ENCODE measurements at regions not wholly inside any gene's neighbourhood (a gene's known extent, or its start where the extent isn't known, plus 50 kb on each side); places are given as distances from the start of the nearest gene placed in this dataset.

DNA sequence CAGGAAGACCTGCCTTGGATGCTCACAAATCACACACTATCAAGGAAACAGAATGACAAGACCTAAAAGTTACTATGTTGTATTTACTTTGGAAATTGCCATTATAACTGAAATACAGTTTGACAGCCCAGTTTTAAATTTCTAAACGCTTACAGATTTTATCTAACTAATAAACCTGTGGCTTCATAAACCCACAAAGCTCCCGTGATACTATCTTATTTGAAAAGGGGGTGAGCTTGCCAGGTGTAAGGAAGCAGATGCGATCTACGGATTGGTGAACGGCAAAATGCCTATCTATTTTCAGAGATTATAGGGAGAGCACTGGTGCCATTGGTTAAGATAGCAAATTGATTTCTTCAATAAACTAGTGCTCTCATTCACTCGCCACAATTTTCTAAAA lies 485.5 kb downstream of the BCAT1 start:
- DNase-seq = no peak

DNA sequence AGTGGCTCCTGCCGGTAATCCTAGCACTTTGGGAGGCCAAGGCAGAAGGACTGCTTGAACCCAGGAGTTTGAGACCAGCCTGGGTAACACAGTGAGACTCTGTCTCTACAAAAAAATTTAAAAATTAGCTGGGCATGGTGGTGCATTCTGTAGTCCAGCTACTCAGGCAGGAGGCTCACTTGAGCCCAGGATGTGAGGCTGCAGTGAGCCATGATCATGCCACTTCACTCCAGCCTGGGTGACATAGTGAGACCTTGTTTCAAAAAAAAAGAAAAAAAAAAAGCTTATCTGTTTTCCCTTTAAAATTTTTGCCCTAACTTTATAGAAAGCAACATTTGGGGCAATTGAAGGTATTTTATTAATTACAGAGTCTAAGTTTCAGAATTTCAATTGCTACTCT lies 486.0 kb downstream of the BCAT1 start:
- DNase-seq = no peak

DNA sequence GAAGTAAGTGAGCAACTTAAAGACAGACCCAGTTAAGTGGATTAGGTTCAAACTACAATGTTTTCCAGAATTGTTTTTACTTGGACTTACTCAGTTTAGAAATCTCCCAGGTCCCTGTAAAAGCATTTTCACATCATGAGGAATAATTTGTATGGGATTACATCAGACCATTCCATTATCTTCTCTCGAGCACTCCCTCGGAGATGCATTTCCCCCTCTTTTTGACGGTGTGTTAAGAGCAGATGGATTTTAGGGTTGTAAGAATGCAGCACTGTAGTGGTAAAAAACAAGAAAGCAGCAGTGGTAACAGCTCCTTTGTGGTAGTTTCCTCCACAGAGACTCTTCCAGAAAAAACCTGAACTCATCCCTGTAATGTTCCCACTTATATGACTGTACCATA lies 488.4 kb downstream of the BCAT1 start:
- no peak for DNase-seq

DNA sequence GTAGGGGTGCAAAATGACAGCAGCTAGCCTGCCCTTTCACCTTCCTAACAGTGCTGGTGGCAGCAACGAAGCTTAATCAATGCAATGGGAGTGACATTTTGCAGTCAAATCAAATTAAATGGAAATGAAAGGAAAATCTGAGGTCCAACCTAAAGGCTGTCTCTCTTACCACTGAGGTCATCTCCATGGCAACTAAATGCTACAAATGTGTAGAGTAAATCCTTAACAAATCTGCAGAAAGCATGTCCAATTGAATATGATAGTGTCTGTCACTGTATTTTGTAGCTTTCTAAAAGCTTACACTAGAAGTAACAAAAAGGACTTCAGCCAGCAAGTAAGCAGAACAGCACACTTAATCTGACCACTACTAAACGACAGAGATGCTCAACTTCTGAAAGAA lies 488.8 kb downstream of the BCAT1 start:
- no peak for DNase-seq

DNA sequence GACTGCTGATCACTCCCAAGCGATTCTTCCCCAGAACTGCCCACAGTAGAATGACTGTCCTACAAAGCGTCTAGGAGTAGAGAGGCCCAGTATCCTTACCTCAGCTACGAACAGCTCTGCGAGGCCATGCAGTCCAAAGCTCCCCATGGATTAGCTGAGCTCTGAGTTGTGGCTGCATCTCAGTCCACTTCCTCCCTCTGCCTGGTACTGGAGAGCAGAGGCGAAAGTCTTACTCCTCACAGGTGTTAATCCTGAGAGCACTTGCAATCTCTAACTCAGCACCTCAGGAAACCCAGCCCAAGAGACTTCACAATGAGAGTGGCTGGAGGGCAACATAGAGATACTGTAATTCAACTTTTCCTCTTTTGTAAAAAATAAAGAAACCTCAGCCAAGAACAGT lies 493.1 kb downstream of the BCAT1 start:
- no peak for DNase-seq

DNA sequence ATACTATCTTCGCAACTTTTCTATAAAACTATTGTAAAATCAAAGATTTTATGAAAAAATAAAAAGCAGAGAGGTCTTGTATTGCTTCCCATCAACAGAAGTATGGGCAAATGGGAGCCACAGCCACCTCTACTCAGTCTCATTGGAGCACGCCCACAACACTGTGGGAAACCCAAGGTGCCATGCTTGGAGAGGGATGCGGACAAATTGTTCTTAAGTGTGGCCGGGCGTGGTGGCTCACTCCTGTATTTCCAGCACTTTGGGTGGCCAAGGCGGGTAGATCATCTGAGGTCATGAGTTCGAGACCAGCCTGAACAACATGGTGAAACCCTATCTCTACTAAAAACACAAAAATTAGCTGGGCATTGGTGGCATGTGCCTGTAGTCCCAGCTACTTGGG lies 498.2 kb upstream of the SOX5 start:
- DNase-seq = no peak

DNA sequence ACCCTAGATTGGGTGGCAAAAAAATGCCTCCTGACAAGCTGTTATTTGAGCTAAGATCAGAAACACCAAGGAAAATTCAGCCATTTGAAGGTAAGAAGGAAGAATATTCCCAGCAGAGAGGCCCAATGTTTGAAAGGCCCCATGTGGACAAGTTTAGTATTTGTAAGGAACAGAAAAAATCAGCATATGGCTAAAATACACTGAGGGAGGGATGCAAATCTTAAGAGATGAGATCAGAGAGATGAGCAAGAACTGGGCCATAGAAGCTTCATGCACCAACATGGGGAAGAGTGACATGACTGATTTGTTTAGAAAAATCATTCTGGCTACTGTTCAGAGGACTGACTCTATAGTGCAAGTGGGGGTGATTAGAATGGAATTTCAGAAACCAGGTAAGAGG lies 496.8 kb upstream of the SOX5 start:
- no peak for DNase-seq

DNA sequence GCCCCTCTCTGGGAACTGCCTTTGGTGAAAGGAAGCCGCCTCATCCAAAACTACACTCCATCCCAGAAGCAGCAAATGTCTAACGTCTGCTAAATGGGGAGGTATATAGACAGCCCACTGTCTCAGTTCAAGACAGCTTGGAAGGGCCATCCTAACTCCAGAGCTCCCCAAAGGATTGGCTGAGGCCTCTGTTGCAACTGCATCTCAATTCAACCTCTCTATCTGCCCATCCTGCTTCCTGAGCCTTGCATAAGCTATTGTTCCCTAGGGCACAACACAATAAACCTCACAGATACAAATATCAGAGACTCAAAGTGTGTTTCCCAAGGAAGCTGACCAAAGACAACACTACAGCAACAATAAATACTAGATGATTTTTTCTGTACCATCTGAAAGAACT lies 495.2 kb upstream of the SOX5 start:
- DNase-seq = no peak

DNA sequence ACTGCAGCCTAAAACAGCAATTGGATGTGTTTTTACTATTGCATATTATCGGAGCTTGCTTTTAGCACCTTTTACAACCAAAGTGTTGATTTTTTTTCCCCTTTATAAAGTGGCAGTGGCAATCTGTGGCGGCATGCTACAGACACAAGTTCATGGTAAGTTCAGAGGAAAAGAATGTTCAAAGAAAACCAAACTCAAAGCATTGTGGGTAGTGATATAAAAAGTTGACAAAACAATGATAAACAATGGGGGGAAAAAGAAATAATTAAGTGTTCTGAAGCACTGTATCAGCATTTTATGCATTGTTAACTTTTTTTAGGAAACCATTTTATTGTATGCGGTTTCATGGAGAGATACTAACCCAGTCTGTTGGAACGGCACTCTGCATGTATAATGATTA lies 492.0 kb upstream of the SOX5 start:
- DNase-seq = no peak

DNA sequence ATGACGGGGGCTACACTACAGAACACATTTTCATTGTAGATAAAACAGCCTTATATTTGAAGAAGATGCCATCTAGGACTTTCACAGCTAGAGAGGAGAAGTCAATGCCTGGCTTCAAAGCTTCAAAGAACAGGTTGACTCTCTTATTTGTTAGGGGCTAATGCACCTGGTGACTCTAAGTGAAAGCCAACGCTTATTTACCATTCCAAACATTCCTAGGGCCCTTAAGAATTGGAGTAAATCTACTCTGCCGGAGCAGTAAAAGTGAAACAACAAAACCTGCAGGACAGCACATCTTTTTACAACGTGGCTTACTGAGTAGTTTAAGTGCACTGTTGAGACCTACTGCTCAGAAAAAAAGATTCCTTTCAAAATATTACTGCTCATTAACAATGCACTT lies 487.2 kb upstream of the SOX5 start:
- DNase-seq = no peak

DNA sequence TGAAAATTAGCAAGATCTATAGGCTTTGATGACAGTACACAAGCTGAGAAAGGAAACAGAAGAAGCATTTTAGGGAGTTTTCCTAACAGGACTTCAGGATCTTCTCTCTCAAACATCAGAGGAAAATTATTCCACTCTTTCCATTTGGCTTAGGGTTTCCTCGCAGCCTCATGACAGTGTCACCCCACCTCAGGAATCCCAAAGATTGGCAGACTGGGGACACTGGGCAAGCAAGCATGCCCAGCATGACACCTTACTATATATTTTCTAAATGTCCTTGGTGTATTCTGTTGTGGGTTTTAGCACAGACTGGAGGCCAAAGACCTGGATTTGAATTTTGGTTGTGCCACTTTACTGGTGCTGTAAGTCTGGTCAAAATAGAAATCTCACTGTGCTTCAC lies 482.4 kb upstream of the SOX5 start:
- DNase-seq = no peak

DNA sequence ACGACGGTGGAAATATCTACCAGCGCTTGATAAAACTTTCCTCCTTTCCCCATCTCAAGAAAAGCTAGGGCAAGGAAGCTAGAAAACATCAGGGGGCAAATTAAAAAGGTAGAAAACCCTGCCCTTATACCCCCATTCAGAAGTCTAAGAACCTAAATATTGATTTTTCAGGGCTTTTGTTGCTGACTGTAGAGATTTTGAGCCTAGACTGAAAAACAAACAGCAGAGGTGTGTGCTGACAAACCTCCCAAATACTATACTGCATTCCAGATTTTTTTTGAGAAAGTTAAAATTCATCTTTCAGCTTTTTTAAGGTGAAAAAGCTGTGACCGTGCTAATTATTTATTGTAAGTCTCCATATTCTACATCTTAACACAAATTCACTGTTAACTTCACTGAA lies 478.3 kb upstream of the SOX5 start:
- no peak for DNase-seq

DNA sequence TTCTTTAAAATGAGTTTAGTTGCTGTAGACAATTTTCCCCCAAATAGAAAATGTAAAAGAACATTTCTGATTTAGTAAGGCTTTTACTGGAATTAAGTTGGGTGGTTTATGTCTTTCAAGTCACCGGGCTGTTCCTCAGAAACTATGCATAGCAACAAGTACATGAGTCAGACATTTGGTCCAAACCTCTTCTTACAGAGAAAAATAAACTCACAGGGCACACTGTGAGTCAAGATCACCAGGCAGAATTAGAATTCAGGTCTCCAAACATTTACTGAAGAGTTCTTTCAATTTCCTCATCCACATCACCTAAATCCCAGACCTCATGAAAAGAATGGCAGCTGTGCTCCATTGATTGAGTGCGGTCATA lies 476.1 kb upstream of the SOX5 start:
- DNase-seq = no peak

DNA sequence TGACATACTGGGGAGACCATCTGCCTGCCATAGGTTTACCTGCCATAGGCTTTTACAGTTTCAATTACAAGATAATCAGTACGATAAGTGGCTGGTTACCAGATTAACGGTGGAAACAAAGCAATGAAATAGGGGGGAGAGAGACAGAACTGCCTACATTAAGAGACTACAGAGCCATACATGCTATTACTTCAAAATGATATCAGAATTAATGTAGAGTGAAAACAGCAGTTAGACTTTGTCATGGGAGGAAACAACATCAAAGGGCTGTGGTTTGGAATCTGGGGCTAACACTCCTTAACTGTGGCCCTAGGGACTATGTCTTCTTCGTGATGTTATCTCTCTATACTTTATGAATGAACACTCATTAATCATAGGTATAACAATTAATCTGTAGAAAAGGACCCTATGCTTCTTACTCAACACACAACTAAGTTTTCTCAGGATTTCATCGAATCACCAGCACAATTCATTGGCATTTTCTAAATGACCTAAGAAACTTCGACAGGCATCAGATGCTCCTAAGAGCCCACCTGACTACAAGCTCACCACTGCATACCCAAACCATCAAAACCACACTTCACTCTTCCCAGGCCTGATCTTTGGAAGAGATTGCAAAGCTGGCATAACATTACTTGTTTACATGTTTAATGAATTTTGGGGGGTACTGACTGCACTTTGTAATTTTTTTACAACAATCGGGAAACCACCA lies 475.6 kb upstream of the SOX5 start:
- no peak for DNase-seq

DNA sequence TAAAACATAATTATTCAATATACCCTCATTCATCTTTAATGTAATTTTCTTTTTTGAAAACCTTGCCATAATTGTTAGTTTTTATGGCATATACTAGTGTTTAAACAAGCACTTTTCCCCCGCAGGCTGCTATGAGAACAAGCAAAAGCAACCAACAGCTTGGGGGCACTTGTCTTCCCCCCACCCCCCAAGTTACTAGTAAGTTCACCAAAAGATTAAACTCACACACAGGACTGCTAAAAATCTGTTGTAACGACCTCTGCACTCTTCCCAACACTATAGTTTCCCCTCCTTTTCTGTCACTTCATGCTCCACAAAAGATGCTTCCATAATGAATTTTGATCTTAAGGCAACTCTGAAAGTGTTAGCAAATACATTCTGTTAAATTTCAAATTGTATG lies 474.9 kb upstream of the SOX5 start:
- DNase-seq = no peak

DNA sequence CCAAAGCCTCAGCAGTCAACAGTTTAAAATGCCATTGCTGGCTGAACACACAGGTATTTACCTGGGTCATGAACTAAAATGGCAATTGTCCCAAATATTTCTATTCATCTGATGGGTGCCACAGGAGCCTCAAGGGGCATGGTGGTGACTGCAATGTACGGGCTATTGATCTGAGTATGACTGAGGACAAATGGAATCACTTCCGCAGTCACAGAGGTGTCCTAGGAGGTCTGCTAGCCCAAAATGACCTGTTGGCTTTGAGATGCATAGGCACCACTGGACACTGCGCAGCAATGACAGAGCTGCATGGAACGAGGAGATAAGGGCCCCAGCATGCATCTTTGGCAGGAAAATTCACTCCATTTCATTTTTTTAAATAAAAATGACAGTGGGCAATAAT lies 474.1 kb upstream of the SOX5 start:
- no peak for DNase-seq

DNA sequence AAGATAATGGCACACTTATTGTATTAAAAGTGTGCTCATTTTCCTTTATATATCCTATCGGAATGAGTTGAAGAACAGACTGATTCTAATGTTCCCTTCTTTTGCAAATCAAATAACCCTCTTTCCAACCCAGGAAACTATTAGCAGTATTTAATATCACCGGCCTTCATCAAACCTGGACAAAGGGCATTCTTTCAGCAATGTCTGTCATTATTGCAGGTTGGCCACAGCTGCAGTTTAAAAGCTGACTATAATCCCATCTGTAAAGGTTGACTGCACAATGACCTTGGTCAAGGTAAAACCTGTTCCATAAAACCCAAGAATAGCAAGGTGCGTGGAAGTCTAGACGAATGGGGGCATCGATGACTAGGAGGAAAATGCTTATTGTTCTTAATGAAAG lies 472.3 kb upstream of the SOX5 start:
- DNase-seq = no peak

DNA sequence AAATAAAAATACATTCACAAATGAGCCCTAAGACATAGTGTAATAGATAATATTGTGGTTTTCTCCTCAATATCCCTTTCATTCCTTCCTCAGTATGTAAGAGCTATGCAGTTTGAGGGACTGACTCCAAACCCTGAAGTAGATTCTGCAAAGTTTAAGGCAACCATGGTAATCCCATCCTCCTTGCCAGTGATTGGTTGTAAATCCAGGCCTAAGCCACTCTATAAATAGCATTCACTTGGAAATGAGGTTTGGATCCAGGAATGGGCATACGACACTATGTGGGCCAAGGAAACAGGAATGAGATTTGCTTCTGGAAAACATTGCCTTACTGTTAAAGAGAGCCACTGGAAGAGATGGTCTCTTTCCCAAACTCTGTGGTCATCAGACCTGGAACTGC lies 468.7 kb upstream of the SOX5 start:
- no peak for DNase-seq

DNA sequence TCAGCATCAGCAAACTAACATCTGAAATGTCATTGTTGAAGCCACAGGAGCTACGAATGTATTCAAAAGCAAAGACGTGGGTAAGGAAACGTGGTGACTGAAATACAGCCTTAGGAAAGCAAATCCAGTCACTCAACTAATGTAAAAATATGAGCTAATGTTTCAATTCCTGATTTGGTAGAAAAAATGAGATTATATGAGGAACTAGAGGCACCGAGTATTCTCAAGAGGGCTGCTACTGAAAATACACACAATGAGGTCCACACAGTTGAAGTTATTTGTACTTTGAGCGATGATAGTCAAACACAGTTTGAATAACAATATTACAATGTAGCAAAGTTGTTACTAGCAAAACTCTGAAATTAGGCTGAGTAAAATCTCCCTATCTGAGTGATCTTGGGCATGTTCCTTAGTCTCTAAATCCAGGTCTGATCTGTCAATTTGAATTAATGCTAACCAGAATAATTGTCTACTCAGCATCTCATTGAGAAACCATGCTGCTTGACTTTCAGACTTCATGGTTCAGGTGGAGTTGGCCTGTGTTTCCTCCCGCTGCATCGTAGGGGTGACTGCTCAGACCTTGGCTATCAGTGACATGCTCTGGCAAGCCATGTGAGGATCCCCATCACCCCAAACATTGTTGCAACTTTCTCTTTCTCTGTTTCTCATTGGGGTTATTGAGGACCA lies 467.1 kb upstream of the SOX5 start:
- no peak for DNase-seq

DNA sequence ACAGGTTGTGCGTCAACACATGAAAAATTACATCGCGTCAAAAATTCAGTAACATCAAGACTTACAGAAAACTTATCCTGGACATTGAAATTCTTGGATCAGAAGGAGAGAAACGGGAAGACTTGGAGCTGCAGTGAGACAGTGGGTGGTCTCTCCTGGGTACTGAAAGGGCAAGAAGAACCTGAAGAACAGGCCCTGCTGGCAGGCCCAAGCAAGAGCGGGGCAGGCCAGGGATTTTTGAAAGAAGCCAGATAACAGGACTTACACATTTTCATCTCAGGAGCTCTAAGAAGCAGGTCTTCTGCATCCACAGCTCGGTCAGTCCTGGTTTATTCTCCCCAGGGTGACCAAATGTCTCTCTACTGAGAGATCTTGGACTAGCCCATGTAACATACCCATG lies 466.5 kb upstream of the SOX5 start:
- DNase-seq = no peak

DNA sequence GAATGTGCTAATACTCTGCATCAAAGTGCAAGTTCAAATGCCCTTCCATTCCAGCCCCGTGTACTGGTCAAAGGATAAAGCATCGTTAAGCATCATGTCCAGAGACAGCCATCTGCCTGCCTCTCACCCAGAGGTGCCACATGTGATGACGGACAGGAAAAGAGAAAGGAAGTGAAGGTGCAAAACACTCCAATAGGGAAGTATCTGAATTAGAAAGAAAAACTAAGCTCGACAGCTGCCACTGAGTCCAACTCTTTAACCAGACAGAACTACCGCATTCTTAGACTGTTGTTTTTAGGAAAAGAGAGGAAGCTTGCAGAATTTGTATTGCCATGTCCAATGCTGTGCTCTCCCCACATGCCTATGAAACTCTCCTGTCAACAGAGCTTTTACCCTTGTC lies 465.0 kb upstream of the SOX5 start:
- no peak for DNase-seq

DNA sequence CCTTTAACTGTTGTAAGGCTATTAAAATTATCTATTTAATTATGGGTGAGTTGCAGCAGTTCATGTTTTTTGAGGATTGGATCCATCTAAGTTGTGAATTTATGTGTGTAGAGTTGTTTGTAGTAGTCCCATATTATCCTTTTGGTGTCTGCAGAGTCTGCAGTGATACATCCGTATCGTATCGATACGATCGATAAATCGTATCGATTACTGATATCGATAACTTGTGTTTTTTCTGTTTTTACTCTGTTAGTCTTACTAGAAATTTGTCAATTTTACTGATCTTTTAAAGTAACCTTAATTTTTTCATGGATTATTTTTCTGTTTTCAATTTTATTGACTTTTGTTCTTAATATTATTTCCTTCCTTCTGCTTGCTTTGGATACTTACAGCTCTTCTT lies 462.5 kb upstream of the SOX5 start:
- no peak for DNase-seq

DNA sequence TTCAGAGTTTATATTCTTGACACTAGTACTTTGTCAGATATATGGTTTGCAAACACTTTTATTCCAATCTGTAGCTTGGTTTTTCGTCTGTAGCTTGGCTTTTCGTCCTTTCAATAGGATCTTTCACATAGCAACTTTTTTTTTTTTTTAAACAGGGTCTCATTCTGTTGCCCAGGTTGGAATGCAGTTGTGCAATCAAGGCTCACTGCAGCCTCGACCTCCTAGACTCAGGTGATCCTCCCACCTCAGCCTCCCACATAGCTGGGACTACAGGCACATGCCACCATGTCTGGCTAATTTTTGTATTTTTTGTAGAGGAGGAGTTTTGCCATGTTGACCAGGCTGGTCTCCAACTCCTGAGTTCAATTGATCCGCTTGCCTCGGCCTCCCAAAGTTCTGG lies 460.4 kb upstream of the SOX5 start:
- no peak for DNase-seq

DNA sequence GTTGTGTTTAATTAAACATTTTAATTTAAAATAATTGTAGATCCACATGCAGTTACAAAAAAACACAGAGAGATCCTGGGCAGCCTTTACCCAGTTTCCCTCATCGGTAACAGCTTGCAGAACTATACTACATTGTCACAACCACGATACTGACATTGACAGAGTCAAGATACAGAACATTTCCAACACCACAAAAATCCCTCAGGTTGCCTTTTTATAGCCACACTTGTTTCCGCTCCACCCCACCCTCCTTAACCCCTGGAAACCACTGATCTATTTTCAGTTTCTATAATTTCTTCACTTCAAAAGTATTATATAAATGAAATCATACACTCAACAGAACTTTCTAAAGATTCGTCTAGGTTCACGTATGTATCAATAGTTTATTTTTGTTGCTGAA lies 458.8 kb upstream of the SOX5 start:
- DNase-seq = no peak

DNA sequence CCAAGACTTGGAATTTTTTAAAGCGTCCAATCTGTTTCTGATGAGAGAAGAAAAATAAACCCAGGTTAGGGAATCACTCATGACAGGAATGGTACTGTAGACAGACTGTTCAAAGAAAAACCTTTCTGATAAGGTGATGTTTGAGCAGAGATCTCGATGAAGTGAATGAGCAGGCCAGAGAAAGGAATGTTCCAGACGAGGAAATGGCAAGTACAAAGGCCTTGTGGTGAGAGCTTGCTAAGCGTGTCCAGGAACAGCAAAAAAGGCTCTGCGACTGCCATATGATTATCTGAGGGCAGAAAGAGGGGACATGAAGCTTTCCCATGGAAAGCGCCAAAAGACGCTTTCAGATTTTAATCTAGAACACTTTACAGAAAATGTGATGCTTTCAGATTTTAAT lies 458.4 kb upstream of the SOX5 start:
- no peak for DNase-seq

Measured in bone marrow (tissue), 2 donors.